A549 (cell line): ENCODE measurements at regions not wholly inside any gene's neighbourhood (a gene's known extent, or its start where the extent isn't known, plus 50 kb on each side); places are given as distances from the start of the nearest gene placed in this dataset.

ENCODE experiments used
- CHD2 ChIP-seq: fragments of 150-350 bp; IDR thresholded peaks from 2 replicates; pipeline ENCODE4 v1.6.1; 2014; ENCODE audit warnings: low read length; ENCODE audit not compliant: partially characterized antibody
- EHMT2 ChIP-seq: fragments of 200-600 bp; sonication (generic); IDR thresholded peaks from 2 replicates; pipeline ENCODE4 v1.6.1; 2016; ENCODE audit warnings: antibody characterized with exemption, low read depth, mild to moderate bottlenecking, moderate library complexity
- EP300 ChIP-seq, 2 experiments: fragments of >200 bp; sonication (Bioruptor Twin); formaldehyde crosslinking; IDR thresholded peaks; 2 replicates in 1 of 2; 3 replicates in 1 of 2; pipeline ENCODE4 v1.6.1; 2016 to 2017
- MAFK ChIP-seq: fragments of 450-650 bp; IDR thresholded peaks from 2 replicates; pipeline ENCODE4 v1.6.1; 2014; ENCODE audit not compliant: partially characterized antibody
- MAZ ChIP-seq: fragments of 150-350 bp; IDR thresholded peaks from 2 replicates; pipeline ENCODE4 v1.6.1; 2014; ENCODE audit warnings: antibody characterized with exemption, low read depth, low read length, borderline replicate concordance
- RAD21 ChIP-seq, 2 experiments: fragments of >200 bp in 1 of 2; sonication (Bioruptor Twin) in 1 of 2; formaldehyde crosslinking in 1 of 2; IDR thresholded peaks in 1 of 2; conservative IDR thresholded peaks in 1 of 2; 2 replicates in 1 of 2; 3 replicates in 1 of 2; pipeline ENCODE4 v1.6.1; 2012 to 2018; ENCODE audit warnings: inconsistent platforms in 1 of 2
- TF ChIP-seq, protein P1 (sequence below): fragments of >200 bp; sonication (Bioruptor Twin); formaldehyde crosslinking; IDR thresholded peaks from 3 replicates; pipeline ENCODE4 v1.5.1; 2016
- TF ChIP-seq, protein P2 (sequence below): IDR thresholded peaks from 2 replicates; pipeline ENCODE4 v1.6.1; 2012; ENCODE audit warnings: low read depth, borderline replicate concordance
- TF ChIP-seq, protein P3 (sequence below): IDR thresholded peaks from 2 replicates; pipeline ENCODE4 v1.6.1; 2012
- TF ChIP-seq, protein P4 (sequence below): fragments of 450-650 bp; IDR thresholded peaks from 2 replicates; pipeline ENCODE4 v1.6.1; 2014; ENCODE audit warnings: antibody characterized with exemption

DNA sequence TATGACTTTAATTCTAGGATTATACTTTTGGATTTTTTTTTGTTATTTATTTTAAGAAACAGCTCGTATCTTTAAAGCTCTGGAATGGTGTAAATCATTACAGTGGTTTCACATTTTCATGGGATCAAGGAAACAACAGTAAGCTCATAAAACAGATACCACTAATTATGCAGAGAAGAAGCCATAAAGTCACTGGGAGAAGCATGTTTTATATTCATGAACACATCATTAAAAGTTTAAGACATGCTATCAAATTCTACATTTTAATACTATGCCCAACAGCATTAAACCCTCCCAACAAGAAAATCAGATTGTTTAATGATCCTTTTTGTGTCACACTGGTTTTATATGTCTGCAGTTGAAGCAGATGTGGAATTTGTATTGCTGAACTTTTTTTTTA, 149.9 kb downstream of the FBXO8 start:
- no peak for TF ChIP-seq MAZ
- TF ChIP-seq, protein P1, sequence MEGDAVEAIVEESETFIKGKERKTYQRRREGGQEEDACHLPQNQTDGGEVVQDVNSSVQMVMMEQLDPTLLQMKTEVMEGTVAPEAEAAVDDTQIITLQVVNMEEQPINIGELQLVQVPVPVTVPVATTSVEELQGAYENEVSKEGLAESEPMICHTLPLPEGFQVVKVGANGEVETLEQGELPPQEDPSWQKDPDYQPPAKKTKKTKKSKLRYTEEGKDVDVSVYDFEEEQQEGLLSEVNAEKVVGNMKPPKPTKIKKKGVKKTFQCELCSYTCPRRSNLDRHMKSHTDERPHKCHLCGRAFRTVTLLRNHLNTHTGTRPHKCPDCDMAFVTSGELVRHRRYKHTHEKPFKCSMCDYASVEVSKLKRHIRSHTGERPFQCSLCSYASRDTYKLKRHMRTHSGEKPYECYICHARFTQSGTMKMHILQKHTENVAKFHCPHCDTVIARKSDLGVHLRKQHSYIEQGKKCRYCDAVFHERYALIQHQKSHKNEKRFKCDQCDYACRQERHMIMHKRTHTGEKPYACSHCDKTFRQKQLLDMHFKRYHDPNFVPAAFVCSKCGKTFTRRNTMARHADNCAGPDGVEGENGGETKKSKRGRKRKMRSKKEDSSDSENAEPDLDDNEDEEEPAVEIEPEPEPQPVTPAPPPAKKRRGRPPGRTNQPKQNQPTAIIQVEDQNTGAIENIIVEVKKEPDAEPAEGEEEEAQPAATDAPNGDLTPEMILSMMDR, result no peak
- TF ChIP-seq, protein P2, sequence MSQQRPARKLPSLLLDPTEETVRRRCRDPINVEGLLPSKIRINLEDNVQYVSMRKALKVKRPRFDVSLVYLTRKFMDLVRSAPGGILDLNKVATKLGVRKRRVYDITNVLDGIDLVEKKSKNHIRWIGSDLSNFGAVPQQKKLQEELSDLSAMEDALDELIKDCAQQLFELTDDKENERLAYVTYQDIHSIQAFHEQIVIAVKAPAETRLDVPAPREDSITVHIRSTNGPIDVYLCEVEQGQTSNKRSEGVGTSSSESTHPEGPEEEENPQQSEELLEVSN, result no peak
- TF ChIP-seq, protein P3, sequence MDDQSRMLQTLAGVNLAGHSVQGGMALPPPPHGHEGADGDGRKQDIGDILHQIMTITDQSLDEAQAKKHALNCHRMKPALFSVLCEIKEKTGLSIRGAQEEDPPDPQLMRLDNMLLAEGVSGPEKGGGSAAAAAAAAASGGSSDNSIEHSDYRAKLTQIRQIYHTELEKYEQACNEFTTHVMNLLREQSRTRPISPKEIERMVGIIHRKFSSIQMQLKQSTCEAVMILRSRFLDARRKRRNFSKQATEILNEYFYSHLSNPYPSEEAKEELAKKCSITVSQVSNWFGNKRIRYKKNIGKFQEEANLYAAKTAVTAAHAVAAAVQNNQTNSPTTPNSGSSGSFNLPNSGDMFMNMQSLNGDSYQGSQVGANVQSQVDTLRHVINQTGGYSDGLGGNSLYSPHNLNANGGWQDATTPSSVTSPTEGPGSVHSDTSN, result no peak
- TF ChIP-seq, protein P4, sequence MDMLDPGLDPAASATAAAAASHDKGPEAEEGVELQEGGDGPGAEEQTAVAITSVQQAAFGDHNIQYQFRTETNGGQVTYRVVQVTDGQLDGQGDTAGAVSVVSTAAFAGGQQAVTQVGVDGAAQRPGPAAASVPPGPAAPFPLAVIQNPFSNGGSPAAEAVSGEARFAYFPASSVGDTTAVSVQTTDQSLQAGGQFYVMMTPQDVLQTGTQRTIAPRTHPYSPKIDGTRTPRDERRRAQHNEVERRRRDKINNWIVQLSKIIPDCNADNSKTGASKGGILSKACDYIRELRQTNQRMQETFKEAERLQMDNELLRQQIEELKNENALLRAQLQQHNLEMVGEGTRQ, result no peak
- no peak for TF ChIP-seq RAD21 (conservative IDR thresholded peaks at IDR 0.05 in 1 of 2, IDR thresholded peaks at IDR 0.05 in 1 of 2)
- TF ChIP-seq EP300 (IDR thresholded peaks at IDR 0.05), result no peak
- no peak for TF ChIP-seq CHD2
- TF ChIP-seq MAFK, result no peak
- no peak for TF ChIP-seq EHMT2
